NB4 (cell line): ENCODE measurements at regions not wholly inside any gene's neighbourhood (a gene's known extent, or its start where the extent isn't known, plus 50 kb on each side); places are given as distances from the start of the nearest gene placed in this dataset.

Experiments used
- CTCF ChIP-seq: IDR thresholded peaks from one replicate; pipeline ENCODE4 v1.5.1; 2012; ENCODE audit warnings: low read depth, low read length
- POLR2A ChIP-seq: IDR thresholded peaks from 2 replicates; pipeline ENCODE4 v1.6.1; 2011; ENCODE audit warnings: mild to moderate bottlenecking; ENCODE audit not compliant: insufficient read length; ENCODE audit errors: extremely low read depth

DNA sequence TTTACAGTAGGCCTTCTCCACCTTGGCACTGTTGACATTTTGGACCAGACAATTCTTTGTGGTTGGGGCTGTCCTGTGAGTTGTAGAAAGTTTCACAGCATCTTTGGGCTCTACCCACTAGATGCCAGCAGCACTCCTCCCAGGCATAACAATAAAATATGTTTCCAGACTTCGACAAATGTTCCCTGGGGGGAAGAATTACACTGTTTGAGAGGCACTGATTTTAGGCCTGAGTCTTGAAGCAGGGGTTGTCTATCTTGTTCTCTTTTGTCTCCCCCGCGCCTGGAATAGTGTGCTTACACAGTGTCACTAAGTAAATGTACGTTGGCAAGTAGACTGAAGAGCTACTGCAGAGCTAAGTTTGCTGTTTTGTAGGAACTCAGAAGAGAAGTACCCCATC, 254.4 kb upstream of the BOD1L1 start:
- no peak for TF ChIP-seq CTCF
- TF ChIP-seq POLR2A: no peak
